Neural progenitor cell (in vitro differentiated cells): ENCODE measurements at regions not wholly inside any gene's neighbourhood (a gene's known extent, or its start where the extent isn't known, plus 50 kb on each side); places are given as distances from the start of the nearest gene placed in this dataset.

ENCODE experiments used
- EZH2 ChIP-seq: fragments of 200-600 bp; sonication (generic); IDR thresholded peaks from 2 replicates; pipeline ENCODE4 v1.6.1; 2017; ENCODE audit warnings: antibody characterized with exemption, mild to moderate bottlenecking, moderate library complexity
- EZH2phosphoT487 ChIP-seq: fragments of 200-600 bp; sonication (generic); IDR thresholded peaks from 2 replicates; pipeline ENCODE4 v1.6.1; 2017; ENCODE audit warnings: antibody characterized with exemption
- TF ChIP-seq, protein P1 (sequence below): fragments of 200-600 bp; sonication (generic); IDR thresholded peaks from 2 replicates; pipeline ENCODE4 v1.5.1; 2017; ENCODE audit warnings: antibody characterized with exemption, mild to moderate bottlenecking

DNA sequence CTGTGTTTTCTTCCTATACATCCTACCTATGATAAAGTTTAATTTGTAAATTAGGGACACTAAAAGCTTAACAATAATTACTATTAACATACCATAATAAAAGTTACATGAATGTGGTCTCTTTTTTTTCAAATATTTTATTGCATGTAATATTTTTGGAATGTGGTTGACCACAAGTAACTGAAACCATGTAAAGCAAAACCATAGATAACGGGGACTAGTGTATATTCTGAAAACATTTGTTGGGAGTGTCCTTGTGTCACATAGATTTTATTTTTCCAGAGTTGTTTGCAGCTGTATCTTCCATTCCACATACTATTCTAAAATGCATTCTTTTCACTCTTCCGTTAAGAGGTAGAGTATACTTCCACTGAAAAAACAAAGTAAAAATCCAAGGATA is 200.4 kb downstream of the KIF18A start:
- TF ChIP-seq, protein P1, sequence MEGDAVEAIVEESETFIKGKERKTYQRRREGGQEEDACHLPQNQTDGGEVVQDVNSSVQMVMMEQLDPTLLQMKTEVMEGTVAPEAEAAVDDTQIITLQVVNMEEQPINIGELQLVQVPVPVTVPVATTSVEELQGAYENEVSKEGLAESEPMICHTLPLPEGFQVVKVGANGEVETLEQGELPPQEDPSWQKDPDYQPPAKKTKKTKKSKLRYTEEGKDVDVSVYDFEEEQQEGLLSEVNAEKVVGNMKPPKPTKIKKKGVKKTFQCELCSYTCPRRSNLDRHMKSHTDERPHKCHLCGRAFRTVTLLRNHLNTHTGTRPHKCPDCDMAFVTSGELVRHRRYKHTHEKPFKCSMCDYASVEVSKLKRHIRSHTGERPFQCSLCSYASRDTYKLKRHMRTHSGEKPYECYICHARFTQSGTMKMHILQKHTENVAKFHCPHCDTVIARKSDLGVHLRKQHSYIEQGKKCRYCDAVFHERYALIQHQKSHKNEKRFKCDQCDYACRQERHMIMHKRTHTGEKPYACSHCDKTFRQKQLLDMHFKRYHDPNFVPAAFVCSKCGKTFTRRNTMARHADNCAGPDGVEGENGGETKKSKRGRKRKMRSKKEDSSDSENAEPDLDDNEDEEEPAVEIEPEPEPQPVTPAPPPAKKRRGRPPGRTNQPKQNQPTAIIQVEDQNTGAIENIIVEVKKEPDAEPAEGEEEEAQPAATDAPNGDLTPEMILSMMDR = no peak
- no peak for TF ChIP-seq EZH2
- TF ChIP-seq EZH2phosphoT487 = no peak
